OCI-LY7 (cell line): ENCODE measurements at regions not wholly inside any gene's neighbourhood (a gene's known extent, or its start where the extent isn't known, plus 50 kb on each side); places are given as distances from the start of the nearest gene placed in this dataset.

Experiments used
- BruUV-seq: library from RNA; stranded (reverse); fragments of 400-500 nt; replicated peaks from 2 replicates; lab custom pipeline; 2021; lab: Mats Ljungman, UMichigan
- CTCF ChIA-PET: fragments of 300-600 bp; sonication (Branson Sonifier 250); formaldehyde crosslinking; loops from one replicate; lab custom pipeline; 2022; ENCODE audit warnings: antibody characterized with exemption; ENCODE audit not compliant: unreplicated experiment; lab: Charles Lee
- POLR2A ChIA-PET: fragments of 300-600 bp; sonication (Branson Sonifier 250); formaldehyde crosslinking; loops from one replicate; lab custom pipeline; 2022; ENCODE audit warnings: antibody characterized with exemption; lab: Charles Lee
- DNase-seq: peaks from one replicate; pipeline ENCODE4 v3.0.0-alpha.2; 2015; ENCODE audit warnings: low spot score
- H2AFZ ChIP-seq: fragments of 200-600 bp; sonication (generic), shearing (Covaris generic); 2 replicates; pipeline ENCODE4 v1.6.1; 2014; ENCODE audit warnings: mild to moderate bottlenecking, antibody characterized with exemption, low read length, moderate library complexity
- H3K27ac ChIP-seq: fragments of 200-600 bp; sonication (generic); 2 replicates; pipeline ENCODE4 v1.5.1; 2014; ENCODE audit warnings: mixed run types, low read depth, mild to moderate bottlenecking, moderate library complexity, low read length, inconsistent platforms; ENCODE audit not compliant: poor library complexity, severe bottlenecking
- H3K36me3 ChIP-seq: fragments of 200-600 bp; sonication (generic); 2 replicates; pipeline ENCODE4 v1.6.1; 2014; ENCODE audit warnings: mild to moderate bottlenecking, antibody characterized with exemption, low read length, moderate library complexity, mixed read lengths; ENCODE audit not compliant: insufficient read depth
- H3K4me1 ChIP-seq: fragments of 200-600 bp; sonication (generic); 2 replicates; pipeline ENCODE4 v1.5.1; 2014; ENCODE audit warnings: mild to moderate bottlenecking, low read length; ENCODE audit not compliant: insufficient read depth, poor library complexity, severe bottlenecking
- H3K4me2 ChIP-seq: fragments of 200-600 bp; sonication (generic); 2 replicates; pipeline ENCODE4 v1.6.1; 2014; ENCODE audit warnings: mild to moderate bottlenecking, low read length
- H3K4me3 ChIP-seq: fragments of 200-600 bp; sonication (generic); 2 replicates; pipeline ENCODE4 v1.5.1; 2014; ENCODE audit warnings: mild to moderate bottlenecking, low read depth, low read length; ENCODE audit not compliant: poor library complexity, severe bottlenecking
- H3K79me2 ChIP-seq: fragments of 200-600 bp; sonication (generic); 2 replicates; pipeline ENCODE4 v1.6.1; 2016; ENCODE audit warnings: low read depth, mild to moderate bottlenecking, low read length, moderate library complexity, mixed read lengths; ENCODE audit not compliant: insufficient read depth
- H3K9me2 ChIP-seq: fragments of 200-600 bp; sonication (generic); 2 replicates; pipeline ENCODE4 v1.6.1; 2016; ENCODE audit warnings: mild to moderate bottlenecking, low read length, mixed read lengths; ENCODE audit not compliant: insufficient read depth
- H3K9me3 ChIP-seq: fragments of 200-600 bp; sonication (generic); 2 replicates; pipeline ENCODE4 v1.6.1; 2014; ENCODE audit warnings: mild to moderate bottlenecking, mixed run types, low read length, mixed read lengths
- H4K20me1 ChIP-seq: fragments of 200-600 bp; sonication (generic); 2 replicates; pipeline ENCODE4 v1.6.1; 2014; ENCODE audit warnings: mild to moderate bottlenecking, antibody characterized with exemption, low read length, moderate library complexity, mixed read lengths; ENCODE audit not compliant: insufficient read depth
- CTCF ChIP-seq: fragments of 200-600 bp; sonication (generic); conservative IDR thresholded peaks from 2 replicates; pipeline ENCODE4 v1.5.1; 2014; ENCODE audit warnings: mild to moderate bottlenecking, antibody characterized with exemption, low read length, moderate library complexity, mixed read lengths
- EZH2phosphoT487 ChIP-seq: fragments of 200-600 bp; sonication (generic); IDR thresholded peaks from 2 replicates; pipeline ENCODE4 v1.6.1; 2018; ENCODE audit warnings: low read depth, borderline replicate concordance, mild to moderate bottlenecking, mixed run types, antibody characterized with exemption, low read length, moderate library complexity, mixed read lengths
- intact Hi-C: fragments of 100-400 bp; cut with micrococcal nuclease; formaldehyde crosslinking; loops from one replicate; pipeline ENCODE4 v1.10.0; 2022; ENCODE audit not compliant: unreplicated experiment

GRCh38 chrX:150159537-150159936 lies 203.6 kb upstream of the MAMLD1 start:
- POLR2A ChIA-PET: no interaction called here
- Histone ChIP-seq H3K27ac (no peak overlapping the region), H3K79me2 (no peaks in the 10 kb centered on the region), H3K9me3 (no peaks in the 10 kb centered on the region), H2AFZ (no peak overlapping the region), H3K9me2 (no peaks in the 10 kb centered on the region), H3K4me3 (no peak overlapping the region), H3K36me3 (no peaks in the 10 kb centered on the region), H3K4me2 (no peak overlapping the region), H3K4me1 (no peaks in the 10 kb centered on the region), H4K20me1 (no peaks in the 10 kb centered on the region)
- TF ChIP-seq EZH2phosphoT487 (no peak), CTCF (no peak)
- no peak for DNase-seq
- CTCF ChIA-PET: no interaction called here
- no TSS peak for BruUV-seq
- intact Hi-C loops: no loop called here

GRCh38 chrX:150160656-150161055 lies 202.5 kb upstream of the MAMLD1 start:
- H3K9me2 ChIP-seq: no peaks in the 10 kb centered on the region
- no peak for TF ChIP-seq CTCF
- no peak for TF ChIP-seq EZH2phosphoT487
- BruUV-seq: no TSS peak
- intact Hi-C loops: no loop called here
- H3K79me2 ChIP-seq: no peaks in the 10 kb centered on the region
- no peak overlapping the region for H2AFZ ChIP-seq
- H3K4me1 ChIP-seq: no peaks in the 10 kb centered on the region
- ChIA-PET CTCF (no interaction called here), POLR2A (no interaction called here)
- H3K4me3 ChIP-seq: no peak overlapping the region
- no peaks in the 10 kb centered on the region for H3K36me3 ChIP-seq
- no peak for DNase-seq
- no peaks in the 10 kb centered on the region for H4K20me1 ChIP-seq
- H3K27ac ChIP-seq: no peak overlapping the region
- no peaks in the 10 kb centered on the region for H3K9me3 ChIP-seq
- H3K4me2 ChIP-seq: no peak overlapping the region

- no peak for DNase-seq
- H3K4me3 ChIP-seq: no peak overlapping the region
- no peaks in the 10 kb centered on the region for H3K9me3 ChIP-seq
- no peak overlapping the region for H3K27ac ChIP-seq
- ChIA-PET POLR2A (no interaction called here), CTCF (no interaction called here)
- no peak overlapping the region for H3K4me2 ChIP-seq
- H2AFZ ChIP-seq: no peak overlapping the region
- intact Hi-C loops: no loop called here
- no peaks in the 10 kb centered on the region for H3K36me3 ChIP-seq
- H3K9me2 ChIP-seq: no peaks in the 10 kb centered on the region
- TF ChIP-seq EZH2phosphoT487 (no peak), CTCF (no peak)
- no peaks in the 10 kb centered on the region for H3K4me1 ChIP-seq
- no peaks in the 10 kb centered on the region for H3K79me2 ChIP-seq
- no peaks in the 10 kb centered on the region for H4K20me1 ChIP-seq
- no TSS peak for BruUV-seq
Observed at GRCh38 chrX:150161193-150161592, 201.9 kb upstream of the MAMLD1 start.
